K562 (cell line): ENCODE measurements at regions not wholly inside any gene's neighbourhood (a gene's known extent, or its start where the extent isn't known, plus 50 kb on each side); places are given as distances from the start of the nearest gene placed in this dataset.

Experiments
- ATAC-seq: fragments of 200-7000 bp; cut with Tn5 transposase; 3 replicates; pipeline ENCODE4 v1.9.1; 2020; ENCODE audit warnings: moderate library complexity
- BruUV-seq: library from RNA; stranded (reverse); fragments of 400-500 nt; replicated peaks from 2 replicates; lab custom pipeline; 2021; lab: Mats Ljungman, UMichigan
- CTCF ChIA-PET: fragments of 300-600 bp; formaldehyde crosslinking; extraction: SDS; loops from one replicate; lab custom pipeline; 2021; ENCODE audit warnings: low intra/inter-chr PET ratio; lab: Yijun Ruan, JAX
- POLR2A ChIA-PET: fragments of 300-600, 350-650 bp; sonication (Branson Sonifier 250); formaldehyde crosslinking; extraction: SDS; loops from one replicate; lab custom pipeline; 2021; ENCODE audit warnings: antibody characterized with exemption, inconsistent platforms; lab: Yijun Ruan, JAX
- DNase-seq, 4 experiments: peaks; one replicate each; pipeline versions ENCODE4 v3.0.0 to v3.0.0-alpha.2; 2011 to 2018; ENCODE audit warnings: low spot score in 3 of 4, mixed read lengths in 3 of 4; ENCODE audit errors: extremely low read depth in 1 of 4
- FAIRE-seq: peaks from 2 replicates; lab custom pipeline; 2011; peaks lifted over from hg19 to GRCh38; lab: Jason Lieb, UNC
- H2AFZ ChIP-seq: 2 replicates; pipeline ENCODE4 v1.6.0; 2011; ENCODE audit warnings: low read depth, low read length, control low read depth, inconsistent platforms
- H3K27ac ChIP-seq: fragments of 200-600 bp; 3 replicates; pipeline ENCODE4 v1.8.0; 2011; ENCODE audit warnings: low read depth, mild to moderate bottlenecking, control low read depth, inconsistent platforms, low read length, moderate library complexity, mixed read lengths; ENCODE audit errors: extremely low read depth
- H3K27me3 ChIP-seq, 2 experiments: fragments of 300-600 bp in 1 of 2; 2 replicates in 1 of 2; 3 replicates in 1 of 2; pipeline versions ENCODE4 v1.6.0 to v1.8.0; 2011; ENCODE audit warnings: inconsistent platforms in 2 of 2, low read length in 2 of 2, mild to moderate bottlenecking in 1 of 2, mixed read lengths in 1 of 2, moderate library complexity in 1 of 2; ENCODE audit not compliant: control insufficient read depth in 2 of 2, insufficient read depth in 2 of 2
- H3K36me3 ChIP-seq: fragments of 300-600 bp; 3 replicates; pipeline ENCODE4 v1.8.0; 2011; ENCODE audit warnings: mild to moderate bottlenecking, low read length, inconsistent platforms; ENCODE audit not compliant: control insufficient read depth, insufficient read depth
- H3K4me1 ChIP-seq, 2 experiments: fragments of 200-600 bp in 1 of 2; replicated peaks in 1 of 2; 2 replicates in 1 of 2; 3 replicates in 1 of 2; pipeline versions ENCODE4 v1.5.1 to v1.8.0; 2011; ENCODE audit warnings: inconsistent platforms in 2 of 2, low read length in 2 of 2, mild to moderate bottlenecking in 1 of 2, mixed read lengths in 1 of 2, moderate library complexity in 1 of 2; ENCODE audit not compliant: control insufficient read depth in 2 of 2, insufficient read depth in 2 of 2
- H3K4me2 ChIP-seq: 2 replicates; pipeline ENCODE4 v1.6.1; 2011; ENCODE audit warnings: low read length, control low read depth, inconsistent platforms, mixed read lengths; ENCODE audit not compliant: insufficient read depth
- H3K4me3 ChIP-seq: fragments of 200-600 bp; sonication (generic), shearing (Covaris generic); 2 replicates; pipeline ENCODE4 v1.5.1; 2016; ENCODE audit warnings: control low read depth, inconsistent platforms
- H3K79me2 ChIP-seq: fragments of 200-600 bp; 3 replicates; pipeline ENCODE4 v1.8.0; 2011; ENCODE audit warnings: low read length, inconsistent platforms; ENCODE audit not compliant: control insufficient read depth, insufficient read depth
- H3K9ac ChIP-seq, 2 experiments: 2 replicates each; pipeline versions ENCODE4 v1.6.0 to v1.6.1; 2011; ENCODE audit warnings: low read depth in 2 of 2, low read length in 2 of 2, control low read depth in 1 of 2, inconsistent platforms in 1 of 2, mild to moderate bottlenecking in 1 of 2, mixed read lengths in 1 of 2; ENCODE audit not compliant: insufficient read depth in 1 of 2
- H3K9me1 ChIP-seq: one replicate; pipeline ENCODE4 v1.6.0; 2011; ENCODE audit warnings: inconsistent platforms, mild to moderate bottlenecking, low read length, moderate library complexity; ENCODE audit not compliant: control insufficient read depth, insufficient read depth
- H3K9me3 ChIP-seq: replicated peaks from 2 replicates; pipeline ENCODE4 v1.5.1; 2011; ENCODE audit warnings: low read depth, low read length, inconsistent platforms; ENCODE audit not compliant: control insufficient read depth, insufficient read depth
- H4K20me1 ChIP-seq: replicated peaks from 2 replicates; pipeline ENCODE4 v1.6.1; 2011; ENCODE audit warnings: low read length, inconsistent platforms, mixed read lengths; ENCODE audit not compliant: control insufficient read depth, insufficient read depth
- BDP1 ChIP-seq: IDR thresholded peaks from 3 replicates; pipeline ENCODE4 v1.6.1; 2011; ENCODE audit not compliant: insufficient read length, insufficient read depth
- ELF1 ChIP-seq: fragments of 200-800 bp; sonication (Bioruptor generic); IDR thresholded peaks from 2 replicates; pipeline ENCODE4 v1.6.1; 2016; ENCODE audit warnings: missing genetic modification characterization, missing compliant biosample characterization
- ETV1 ChIP-seq: fragments of 450-650 bp; conservative IDR thresholded peaks from 2 replicates; pipeline ENCODE4 v1.6.1; 2016; ENCODE audit warnings: missing genetic modification characterization, control low read depth, low read depth, missing compliant biosample characterization
- GTF2F1 ChIP-seq: IDR thresholded peaks from 2 replicates; pipeline ENCODE4 v1.6.1; 2011; ENCODE audit warnings: low read depth, low read length, improper control_type of control experiment
- IRF1 ChIP-seq: sonication (generic); formaldehyde crosslinking; IDR thresholded peaks from 2 replicates; pipeline ENCODE4 v1.8.0; 2022; ENCODE audit warnings: missing genetic modification reagents, mild to moderate bottlenecking, borderline replicate concordance
- SRSF7 ChIP-seq: fragments of 200-400 bp; formaldehyde crosslinking; optimal IDR thresholded peaks from 2 replicates; pipeline ENCODE3; 2017; ENCODE audit warnings: mild to moderate bottlenecking, low read depth, low read length
- SUPT5H ChIP-seq: fragments of 450-650 bp; IDR thresholded peaks from 2 replicates; pipeline ENCODE4 v1.6.1; 2016
- TEAD1 ChIP-seq, 2 experiments: fragments of 450-650 bp in 1 of 2; sonication (generic) in 1 of 2; formaldehyde crosslinking; IDR thresholded peaks; 2 replicates each; pipeline versions ENCODE4 v1.4.0 to v1.8.0; 2020 to 2022; ENCODE audit warnings: mild to moderate bottlenecking in 2 of 2, missing genetic modification reagents in 1 of 2
- TFE3 ChIP-seq: fragments of 450-650 bp; formaldehyde crosslinking; IDR thresholded peaks from 2 replicates; pipeline ENCODE4 v1.4.0; 2020; ENCODE audit warnings: mild to moderate bottlenecking, mixed read lengths
- THRB ChIP-seq: fragments of 450-650 bp; formaldehyde crosslinking; conservative IDR thresholded peaks from 2 replicates; pipeline ENCODE4 v1.4.0; 2022; ENCODE audit warnings: mild to moderate bottlenecking, missing genetic modification characterization
- ZBED1 ChIP-seq: IDR thresholded peaks from 2 replicates; pipeline ENCODE4 v1.6.1; 2014
- ZNF274 ChIP-seq: IDR thresholded peaks from 2 replicates; pipeline ENCODE4 v1.6.1; 2011; ENCODE audit warnings: low read depth, mild to moderate bottlenecking, low read length, moderate library complexity, borderline replicate concordance
- ZNF398 ChIP-seq: fragments of 250-450 bp; sonication (Bioruptor Pico); IDR thresholded peaks from 2 replicates; pipeline ENCODE4 v1.8.0; 2021; ENCODE audit warnings: moderate library complexity, mild to moderate bottlenecking, inconsistent platforms
- ZNF431 ChIP-seq: sonication (generic); formaldehyde crosslinking; IDR thresholded peaks from 2 replicates; pipeline ENCODE4 v1.8.0; 2022; ENCODE audit warnings: mild to moderate bottlenecking, missing genetic modification reagents
- in situ Hi-C: fragments of 300-500 bp; cut with MboI; formaldehyde crosslinking; loops from 4 replicates; pipeline ENCODE4 v1.15.0; 2018; ENCODE audit warnings: inconsistent platforms, mixed read lengths
- intact Hi-C: fragments of 100-400 bp; cut with micrococcal nuclease; formaldehyde crosslinking; loops from 2 replicates; pipeline ENCODE4 v1.14.2; 2022
- TF ChIP-seq, protein P1 (sequence below): fragments of 450-650 bp; IDR thresholded peaks from 2 replicates; pipeline ENCODE4 v1.7.0; 2016; ENCODE audit warnings: borderline replicate concordance

GRCh38 chr20:52624281-52624680 lies 347.9 kb upstream of the TSHZ2 start (continued):
- no peak for TF ChIP-seq ZNF398

DNA sequence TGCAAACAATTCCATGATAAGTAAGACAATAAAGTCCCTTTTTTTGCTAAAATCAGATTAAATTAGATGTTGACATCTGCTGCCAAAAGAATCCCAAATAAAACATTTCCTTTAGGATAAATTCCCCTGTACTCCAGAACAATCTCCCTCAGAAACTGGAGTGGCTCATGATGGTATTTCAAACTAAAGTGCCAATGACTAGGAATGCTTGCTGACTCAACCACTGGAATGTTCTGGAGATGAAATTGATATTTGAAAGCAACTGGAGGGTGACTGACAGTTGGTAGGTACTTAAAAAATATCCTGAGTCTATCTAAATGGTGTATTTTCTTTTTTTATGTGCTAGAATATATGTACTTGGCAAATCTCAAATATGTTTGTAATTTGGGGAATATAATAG lies 350.1 kb upstream of the TSHZ2 start:
- Histone ChIP-seq H3K27me3 (no peaks in the 10 kb centered on the region), H3K4me1 (no peaks in the 10 kb centered on the region), H2AFZ (no peak overlapping the region), H3K4me3 (no peak overlapping the region), H3K9ac (no peak overlapping the region), H3K9me1 (no peaks in the 10 kb centered on the region), H3K79me2 (no peaks in the 10 kb centered on the region), H3K36me3 (no peaks in the 10 kb centered on the region), H3K4me2 (no peak overlapping the region), H3K9me3 (no peaks in the 10 kb centered on the region), H3K27ac (no peak overlapping the region), H4K20me1 (no peaks in the 10 kb centered on the region)
- ChIA-PET POLR2A (no interaction called here), CTCF (no interaction called here)
- in situ Hi-C loops = no loop called here
- BruUV-seq = no TSS peak
- no peak for DNase-seq
- no peak for ATAC-seq
- no peak for FAIRE-seq
- intact Hi-C loops = no loop called here
- TF ChIP-seq ELF1 (tag) (no peak), BDP1 (no peak), THRB (CRISPR knock-in tag) (no peak), ZNF431 (CRISPR knock-in tag) (no peak), TEAD1 (CRISPR knock-in tag; IDR thresholded peaks at IDR 0.05) (no peak), ZNF274 (no peak), ETV1 (tag) (no peak), ZBED1 (no peak), SRSF7 (no peak), TFE3 (CRISPR knock-in tag) (no peak), IRF1 (CRISPR knock-in tag) (no peak), GTF2F1 (no peak), SUPT5H (no peak)
- TF ChIP-seq, protein P1, sequence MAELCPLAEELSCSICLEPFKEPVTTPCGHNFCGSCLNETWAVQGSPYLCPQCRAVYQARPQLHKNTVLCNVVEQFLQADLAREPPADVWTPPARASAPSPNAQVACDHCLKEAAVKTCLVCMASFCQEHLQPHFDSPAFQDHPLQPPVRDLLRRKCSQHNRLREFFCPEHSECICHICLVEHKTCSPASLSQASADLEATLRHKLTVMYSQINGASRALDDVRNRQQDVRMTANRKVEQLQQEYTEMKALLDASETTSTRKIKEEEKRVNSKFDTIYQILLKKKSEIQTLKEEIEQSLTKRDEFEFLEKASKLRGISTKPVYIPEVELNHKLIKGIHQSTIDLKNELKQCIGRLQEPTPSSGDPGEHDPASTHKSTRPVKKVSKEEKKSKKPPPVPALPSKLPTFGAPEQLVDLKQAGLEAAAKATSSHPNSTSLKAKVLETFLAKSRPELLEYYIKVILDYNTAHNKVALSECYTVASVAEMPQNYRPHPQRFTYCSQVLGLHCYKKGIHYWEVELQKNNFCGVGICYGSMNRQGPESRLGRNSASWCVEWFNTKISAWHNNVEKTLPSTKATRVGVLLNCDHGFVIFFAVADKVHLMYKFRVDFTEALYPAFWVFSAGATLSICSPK = no peak
